Fibroblast of the aortic adventitia (primary cell): ENCODE measurements at regions not wholly inside any gene's neighbourhood (a gene's known extent, or its start where the extent isn't known, plus 50 kb on each side); places are given as distances from the start of the nearest gene placed in this dataset.

ENCODE experiments used
- DNase-seq: peaks from one replicate; pipeline ENCODE4 v3.0.0-alpha.2; 2010; ENCODE audit warnings: low read depth
- H3K4me3 ChIP-seq: 2 replicates; pipeline ENCODE4 v1.5.1; 2011; ENCODE audit warnings: low read depth, mild to moderate bottlenecking, control low read depth, low read length, moderate library complexity
- CTCF ChIP-seq: IDR thresholded peaks from 2 replicates; pipeline ENCODE4 v1.5.1; 2011; ENCODE audit warnings: mild to moderate bottlenecking, low read length, control low read depth, inconsistent platforms; ENCODE audit not compliant: insufficient read depth

DNA sequence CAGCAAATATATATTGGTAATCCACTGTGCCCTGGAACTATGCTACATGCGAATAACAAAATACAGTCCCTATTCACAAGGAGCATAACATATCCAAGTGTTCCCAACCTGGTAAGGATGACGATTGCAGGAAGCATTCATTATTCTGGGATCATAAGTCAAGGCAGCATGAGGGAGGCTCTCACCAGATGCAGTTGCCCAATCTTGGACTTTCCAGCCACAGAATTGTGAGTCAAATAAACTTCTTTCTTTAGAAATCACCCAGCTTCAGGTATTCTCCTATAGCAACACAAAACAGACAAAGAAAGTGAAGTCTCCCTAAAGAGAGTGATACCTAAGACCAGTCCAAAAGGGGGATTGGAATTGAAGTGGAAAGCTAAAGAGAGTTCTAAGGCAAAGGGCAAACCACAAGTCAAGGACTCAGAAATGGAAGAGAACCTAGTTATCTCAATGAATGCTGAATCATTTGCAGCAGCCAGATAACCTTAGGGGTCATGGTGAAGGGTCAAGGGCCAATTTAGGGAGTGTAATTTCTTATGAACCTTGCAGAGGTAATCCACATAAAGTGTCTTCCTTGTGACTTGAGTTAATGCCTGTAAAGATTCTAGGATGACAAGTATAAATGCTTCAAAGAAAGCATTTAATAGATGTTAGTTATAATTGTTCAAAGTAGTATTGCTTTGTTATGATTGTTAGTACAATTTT is 103.1 kb upstream of the PCDH7 start:
- peak; percentile 14 for DNase-seq
- TF ChIP-seq CTCF, result no peak

GRCh38 chr4:30617836-30618235 is 102.3 kb upstream of the PCDH7 start:
- no peak for TF ChIP-seq CTCF
- no peak for DNase-seq

More for the DNA sequence above, 103.1 kb upstream of the PCDH7 start:
- no peak overlapping the region for H3K4me3 ChIP-seq

DNA sequence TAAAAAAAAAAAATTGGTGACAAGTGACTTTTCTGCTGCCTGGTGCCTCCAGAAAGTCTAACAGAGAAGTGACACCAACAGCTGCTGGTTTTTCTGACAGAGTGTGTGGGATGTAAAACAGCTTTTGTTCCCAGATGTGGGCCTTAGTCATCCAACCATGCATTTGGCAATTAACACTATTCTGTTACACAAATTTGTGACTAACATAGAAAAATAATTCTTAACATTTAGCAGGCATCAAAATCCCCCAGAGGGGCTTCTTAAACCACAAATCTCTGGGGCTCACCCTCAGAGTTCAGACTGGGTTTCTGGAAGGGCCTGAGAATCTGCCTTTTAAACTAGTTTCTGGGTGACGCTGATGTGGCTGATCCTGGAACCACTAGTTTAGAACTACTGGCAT is 100.5 kb upstream of the PCDH7 start:
- H3K4me3 ChIP-seq, result no peak overlapping the region
- peak; percentile 30 for DNase-seq
- TF ChIP-seq CTCF, result no peak

More at GRCh38 chr4:30617836-30618235, 102.3 kb upstream of the PCDH7 start:
- no peak overlapping the region for H3K4me3 ChIP-seq

- no peak for TF ChIP-seq CTCF
- no peak for DNase-seq
These were observed 99.5 kb upstream of the PCDH7 start for GRCh38 chr4:30620711-30621110.

GRCh38 chr4:30630431-30630830 is 89.7 kb upstream of the PCDH7 start:
- TF ChIP-seq CTCF, result no peak
- no peak overlapping the region for H3K4me3 ChIP-seq
- no peak for DNase-seq

More at GRCh38 chr4:30620711-30621110, 99.5 kb upstream of the PCDH7 start:
- no peak overlapping the region for H3K4me3 ChIP-seq

- H3K4me3 ChIP-seq, result no peak overlapping the region
- TF ChIP-seq CTCF, result no peak
- no peak for DNase-seq
These were observed 87.4 kb upstream of the PCDH7 start for GRCh38 chr4:30632751-30633150.

- no peak overlapping the region for H3K4me3 ChIP-seq
- no peak for DNase-seq
- TF ChIP-seq CTCF, result no peak
These were observed 78.8 kb upstream of the PCDH7 start for GRCh38 chr4:30641345-30641744.
